ENCODE measurements at regions not wholly inside any gene's neighbourhood (a gene's known extent, or its start where the extent isn't known, plus 50 kb on each side); places are given as distances from the start of the nearest gene placed in this dataset.
"Not testable (repeated sequence)": the region's sequence is repeated elsewhere in the genome, so short reads cannot be mapped to it uniquely, and the experiment has no call there.

DNA sequence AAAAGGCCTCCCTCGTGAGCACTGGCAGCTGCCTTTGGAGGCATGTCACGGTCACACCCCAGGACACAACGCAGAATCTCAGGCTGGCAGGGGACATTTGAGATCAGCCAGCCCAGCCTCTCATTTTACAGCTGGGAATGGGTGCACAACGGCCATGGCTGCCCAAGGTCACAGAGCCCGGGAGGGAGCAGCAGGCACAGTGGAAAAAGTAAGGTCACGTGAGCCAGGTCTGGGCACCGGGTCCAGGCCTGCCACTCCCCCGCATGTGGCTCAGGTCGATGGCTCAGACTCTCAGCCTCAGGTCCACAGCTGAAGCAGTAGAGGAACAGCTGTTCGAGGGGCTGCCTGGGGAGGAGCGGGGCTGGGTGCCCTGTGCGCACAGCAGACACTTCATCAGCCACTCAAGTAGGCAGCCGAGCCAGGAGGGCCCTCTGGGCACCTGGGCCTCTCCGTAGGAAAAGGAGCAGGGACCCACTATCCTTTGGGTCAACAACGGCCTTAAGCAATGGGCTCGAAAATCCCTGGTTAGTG, 260.6 kb downstream of the GOLGA6L6 start:
- DNase-seq (ENCODE audit: insufficient read length, low spot score) (no peak), FAIRE-seq (no peak)
- no peak for TF ChIP-seq CTCF (IDR thresholded peaks at IDR 0.05; ENCODE audit: insufficient read depth, missing control alignments)

GRCh38 chr15:20280141-20280932, 261.3 kb downstream of the GOLGA6L6 start:
- DNase-seq (ENCODE audit: insufficient read length, low spot score); FAIRE-seq: not testable (repeated sequence)

GRCh38 chr15:20279056-20279455, 262.5 kb downstream of the GOLGA6L6 start:
- DNase-seq (ENCODE audit: insufficient read length, low spot score); FAIRE-seq: not testable (repeated sequence)

DNA sequence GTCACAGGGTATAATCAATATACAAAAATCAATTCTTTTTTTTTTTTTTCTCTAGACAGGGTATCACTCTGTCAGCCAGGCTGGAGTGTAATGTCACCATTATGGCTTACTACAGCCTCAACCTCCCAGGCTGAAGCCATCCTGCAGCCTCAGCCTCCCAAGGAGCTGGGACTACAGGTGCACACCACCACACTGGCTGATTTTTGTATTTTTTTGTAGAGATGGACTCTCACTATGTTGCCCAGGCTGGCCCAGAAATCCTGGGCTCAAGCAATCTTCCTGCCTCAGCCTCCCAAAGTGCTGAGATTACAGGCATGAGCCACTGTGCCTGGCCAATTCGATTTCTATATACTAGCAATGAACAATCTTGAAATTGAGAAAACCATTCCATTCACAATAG, 263.2 kb downstream of the GOLGA6L6 start:
- not testable (repeated sequence) for DNase-seq (ENCODE audit: insufficient read length, low spot score); FAIRE-seq

DNA sequence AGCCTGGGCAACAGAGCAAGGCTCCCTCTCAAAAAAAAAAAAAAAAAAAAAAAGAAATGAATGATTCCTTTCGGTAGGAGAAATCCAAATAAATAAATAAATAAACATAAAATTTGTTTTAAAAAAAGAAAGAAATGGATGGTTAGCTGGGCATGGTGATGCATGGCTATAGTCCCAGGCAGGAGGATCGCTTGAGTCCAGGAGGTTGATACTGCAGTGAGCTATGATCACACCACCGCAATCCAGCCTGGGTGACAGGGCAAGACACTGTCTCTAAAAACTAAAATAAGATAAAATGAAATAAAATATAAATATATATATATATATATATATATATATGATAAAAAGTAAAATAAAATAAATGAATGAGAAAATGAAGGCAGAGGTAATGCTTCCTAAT, 264.1 kb downstream of the GOLGA6L6 start:
- not testable (repeated sequence) for DNase-seq (ENCODE audit: insufficient read length, low spot score); FAIRE-seq

- FAIRE-seq; DNase-seq (ENCODE audit: insufficient read length, low spot score): not testable (repeated sequence)
These were observed 265.1 kb downstream of the GOLGA6L6 start for GRCh38 chr15:20276312-20277114.

GRCh38 chr15:20275373-20275967, 266.1 kb downstream of the GOLGA6L6 start:
- FAIRE-seq; DNase-seq (ENCODE audit: insufficient read length, low spot score): not testable (repeated sequence)

GRCh38 chr15:20272422-20273184, 269.0 kb downstream of the GOLGA6L6 start:
- no peak for DNase-seq (ENCODE audit: insufficient read length, low spot score)
- FAIRE-seq: no peak
- no peak for TF ChIP-seq CTCF (IDR thresholded peaks at IDR 0.05; ENCODE audit: insufficient read depth, missing control alignments)

- no peak for TF ChIP-seq CTCF (IDR thresholded peaks at IDR 0.05; ENCODE audit: insufficient read depth, missing control alignments)
- DNase-seq (ENCODE audit: insufficient read length, low spot score) (no peak), FAIRE-seq (no peak)
These were observed 270.0 kb downstream of the GOLGA6L6 start for GRCh38 chr15:20271647-20272046.

DNA sequence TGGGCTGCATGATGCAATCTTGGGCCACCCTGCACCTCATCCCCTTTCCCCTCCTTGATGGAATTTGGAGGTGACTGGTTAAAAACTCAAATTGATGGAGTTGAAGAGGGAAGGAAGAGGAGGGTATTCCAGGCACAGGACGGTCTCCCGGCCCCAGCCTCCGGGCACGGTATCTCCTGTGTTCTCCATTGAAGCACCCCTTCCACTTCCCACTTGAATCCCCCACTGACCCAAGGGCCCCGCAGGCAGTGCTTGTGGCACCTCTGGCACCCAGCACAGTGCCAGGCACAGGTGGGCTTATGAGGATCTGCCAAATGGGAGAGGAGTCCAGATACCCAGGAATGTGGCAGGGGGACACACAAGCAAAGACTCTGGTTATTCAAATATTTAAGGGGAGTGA, 271.6 kb downstream of the GOLGA6L6 start:
- DNase-seq (ENCODE audit: insufficient read length, low spot score); FAIRE-seq: not testable (repeated sequence)

DNA sequence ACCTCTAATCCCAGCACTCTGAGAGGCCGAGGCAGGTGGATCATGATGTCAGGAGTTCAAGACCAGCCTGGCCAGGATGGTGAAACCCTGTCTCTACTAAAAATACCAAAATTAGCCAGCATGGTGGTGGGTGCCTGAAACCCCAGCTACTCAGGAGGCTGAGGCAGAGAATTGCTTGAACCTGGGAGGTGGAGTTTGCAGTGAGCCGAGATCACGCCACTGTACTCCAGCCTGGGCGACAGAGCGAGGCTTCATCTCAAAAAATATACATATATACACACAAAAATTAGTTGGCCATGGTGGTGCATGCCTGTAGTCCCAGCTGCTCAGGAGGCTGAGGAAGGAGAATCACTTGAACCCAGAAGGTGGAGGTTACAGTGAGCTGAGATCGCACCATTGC, 273.6 kb downstream of the GOLGA6L6 start:
- FAIRE-seq; DNase-seq (ENCODE audit: insufficient read length, low spot score): not testable (repeated sequence)

- not testable (repeated sequence) for FAIRE-seq
These were observed 274.4 kb downstream of the GOLGA6L6 start for GRCh38 chr15:20267051-20267730.

GRCh38 chr15:20265710-20266109, 275.9 kb downstream of the GOLGA6L6 start:
- not testable (repeated sequence) for DNase-seq (ENCODE audit: insufficient read length, low spot score); FAIRE-seq

More at GRCh38 chr15:20267051-20267730, 274.4 kb downstream of the GOLGA6L6 start:
- DNase-seq (ENCODE audit: insufficient read length, low spot score): not testable (repeated sequence)
